Nucleus accumbens (tissue), 56 donors: ENCODE measurements at regions not wholly inside any gene's neighbourhood (a gene's known extent, or its start where the extent isn't known, plus 50 kb on each side); places are given as distances from the start of the nearest gene placed in this dataset.
A peak's percentile ranks its signal among the peaks of the same experiment; 100 is the strongest.

ENCODE experiments used
- DNase-seq, 56 donors: peaks; one replicate each; lab custom pipeline; 2025; lab: John Stamatoyannopoulos, UW

DNA sequence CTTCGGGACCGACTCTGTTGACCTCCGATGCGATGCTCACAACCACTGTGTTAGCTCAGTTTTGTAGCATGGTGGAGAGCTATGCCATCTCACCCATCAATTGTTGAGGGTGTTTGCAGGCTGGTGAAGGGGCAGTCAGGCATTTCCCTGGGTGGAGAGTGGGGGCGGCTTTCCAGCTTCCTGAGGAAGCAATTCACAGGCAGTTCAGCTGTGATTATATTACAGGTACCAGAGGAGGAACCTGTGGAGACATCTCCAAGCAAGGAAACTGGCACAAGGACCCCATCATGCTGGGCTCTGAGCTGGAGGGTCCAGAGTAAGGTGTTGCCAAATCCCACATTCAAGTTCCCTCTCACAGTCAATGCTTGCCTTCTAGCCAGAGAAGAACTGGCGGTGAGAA, 166.0 kb upstream of the ZNF536 start:
- DNase-seq, result no peak

DNA sequence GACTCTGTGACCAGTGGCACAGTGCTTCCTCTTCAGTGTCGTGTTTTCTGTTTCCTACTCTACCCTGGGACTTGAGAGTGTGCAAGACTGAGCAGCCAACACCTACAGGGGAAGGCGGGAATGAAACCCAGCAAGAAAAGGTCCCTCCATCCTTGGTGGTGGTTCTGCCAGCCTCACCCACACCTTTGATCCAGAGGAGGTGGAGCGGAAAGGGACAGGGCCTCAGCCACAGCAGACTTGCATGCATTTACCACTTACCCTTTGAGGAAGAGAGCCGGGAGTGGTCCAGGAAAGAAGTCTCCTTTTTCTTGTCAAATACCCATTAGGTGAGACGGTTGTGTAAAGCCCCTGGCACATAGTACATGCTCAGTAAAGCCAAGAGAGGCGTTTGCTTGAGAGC, 164.8 kb upstream of the ZNF536 start:
- no peak for DNase-seq

DNA sequence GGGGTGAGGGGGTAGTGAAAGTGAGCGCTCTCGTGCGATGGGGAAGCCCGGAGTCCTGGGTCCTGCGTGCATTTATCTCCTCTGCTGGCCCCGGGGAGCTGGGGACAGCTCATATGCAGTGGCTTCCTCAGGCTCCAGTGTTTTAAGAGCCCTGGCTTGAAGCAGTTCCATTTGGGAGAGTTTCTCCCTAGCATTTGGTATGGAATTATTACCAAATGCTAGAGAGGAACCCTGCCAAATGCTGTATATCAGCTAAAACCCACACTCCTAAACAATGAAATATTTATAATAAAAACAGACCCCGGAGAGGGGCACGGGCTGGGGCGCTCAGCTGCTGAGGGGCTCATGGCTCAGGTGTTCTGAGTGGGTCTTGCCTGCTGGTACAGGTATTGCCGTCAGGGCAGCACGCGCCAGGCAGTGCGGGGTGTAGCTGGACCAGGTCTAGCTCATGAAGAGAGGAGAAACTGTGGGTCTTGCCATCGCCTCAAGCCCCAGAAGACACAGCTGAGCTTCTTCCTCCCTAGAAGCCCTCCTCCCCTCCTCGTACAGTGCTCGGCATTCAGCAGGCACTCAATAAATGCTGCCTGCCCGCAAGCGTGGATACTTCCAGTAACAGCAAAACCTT, 163.6 kb upstream of the ZNF536 start:
- DNase-seq, result no peak

DNA sequence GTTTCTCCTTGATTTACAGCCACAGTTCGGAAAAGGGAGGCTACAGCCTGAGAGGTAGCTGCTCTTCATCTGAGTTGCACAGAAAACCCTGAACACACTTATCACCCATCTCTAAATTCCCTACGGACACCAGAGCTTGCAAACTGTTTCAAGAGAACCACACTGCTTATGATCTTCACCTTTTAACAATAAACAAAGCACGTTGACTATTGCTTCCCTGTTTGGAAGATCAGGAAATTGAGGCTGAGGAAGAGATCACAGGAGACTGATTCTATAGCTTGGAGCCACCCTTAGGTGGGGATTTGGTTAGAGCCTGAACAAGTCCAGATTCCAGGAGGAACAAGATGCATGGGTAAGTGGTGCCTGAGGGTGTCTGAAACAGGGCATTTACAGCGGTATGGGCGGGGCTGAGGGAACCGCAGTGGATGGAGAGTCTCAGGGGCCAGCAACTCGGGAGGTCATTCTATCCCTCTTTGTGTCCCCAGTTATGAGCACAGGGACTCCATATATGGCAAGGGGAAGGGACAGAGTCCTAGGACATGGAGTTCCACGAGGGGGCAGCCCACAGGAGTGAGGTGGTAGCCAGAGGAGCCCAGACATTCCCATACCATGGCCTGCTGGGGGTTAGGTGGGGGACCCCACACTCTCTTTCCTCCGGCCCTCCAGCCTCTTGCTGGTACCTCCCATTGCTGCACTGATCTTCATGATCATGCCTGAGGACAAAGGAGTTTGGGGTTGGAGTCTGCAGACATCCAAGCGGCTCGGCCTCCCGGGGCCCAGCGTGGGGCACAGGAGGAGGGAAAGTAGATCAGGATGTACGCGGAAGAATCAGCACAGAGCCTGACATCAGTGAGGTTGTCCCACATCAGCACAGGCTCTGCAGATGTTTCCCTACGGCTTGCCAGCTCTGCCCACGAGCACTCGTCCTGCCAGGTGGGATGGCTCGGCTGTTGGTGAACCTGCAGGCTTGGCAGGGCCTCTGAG, 162.3 kb upstream of the ZNF536 start:
- no peak for DNase-seq

DNA sequence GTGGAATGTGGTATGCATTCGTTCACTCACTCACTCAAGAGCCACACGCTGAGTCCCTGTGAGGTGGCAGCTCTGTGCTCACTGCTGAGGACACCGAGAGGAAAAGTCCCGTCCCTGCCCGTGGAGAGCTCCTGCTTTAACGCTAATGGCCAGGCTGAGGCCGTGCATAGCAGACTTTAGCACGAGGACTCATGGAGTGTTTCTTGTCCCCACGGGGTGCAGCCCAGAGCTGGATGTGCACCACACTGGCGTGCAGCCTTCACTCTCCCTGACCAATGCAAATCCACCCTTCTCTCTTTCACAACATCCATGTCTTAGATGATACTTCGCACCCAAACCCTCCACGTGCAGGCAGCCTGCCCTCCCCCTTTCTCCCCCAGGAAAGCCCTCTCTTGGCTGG, 159.6 kb upstream of the ZNF536 start:
- no peak for DNase-seq

DNA sequence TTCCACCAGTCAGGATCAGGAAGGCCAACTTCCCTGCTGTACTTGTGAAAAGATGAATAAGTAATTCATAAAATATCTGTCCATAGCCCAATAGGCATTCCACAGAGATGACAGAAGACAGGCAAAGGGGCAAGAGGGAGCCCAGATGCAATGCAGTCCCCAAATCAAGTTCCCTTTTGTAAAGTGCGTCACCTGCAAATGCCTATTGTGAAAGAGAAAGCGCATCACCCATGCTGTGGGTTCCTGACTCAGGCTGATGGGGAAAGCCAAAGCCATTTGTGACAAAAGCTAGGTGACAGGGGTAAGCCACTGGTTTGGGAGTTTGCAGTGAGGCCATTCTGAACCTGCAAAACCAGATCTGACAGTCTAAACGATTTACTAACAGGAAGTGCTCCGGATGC, 157.5 kb upstream of the ZNF536 start:
- DNase-seq, result no peak

DNA sequence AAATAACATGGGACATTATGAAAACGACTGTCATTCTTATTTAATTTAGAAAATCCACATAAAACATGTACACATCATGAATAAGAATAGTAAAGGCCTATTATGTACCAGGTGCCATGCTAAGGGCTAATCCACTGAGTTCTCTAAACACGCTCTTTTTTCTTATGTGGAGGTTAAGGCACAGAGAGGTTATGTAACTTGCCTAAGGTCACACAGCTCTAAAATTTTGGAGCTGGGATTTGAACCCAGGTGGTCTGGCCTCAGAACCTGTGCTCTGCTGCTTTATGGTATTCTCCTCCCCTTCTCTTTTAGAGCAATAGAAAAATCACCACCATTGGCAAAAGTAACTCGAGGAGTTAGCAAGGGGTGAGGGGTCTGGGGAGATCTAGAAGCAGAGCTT, 156.9 kb upstream of the ZNF536 start:
- no peak for DNase-seq

DNA sequence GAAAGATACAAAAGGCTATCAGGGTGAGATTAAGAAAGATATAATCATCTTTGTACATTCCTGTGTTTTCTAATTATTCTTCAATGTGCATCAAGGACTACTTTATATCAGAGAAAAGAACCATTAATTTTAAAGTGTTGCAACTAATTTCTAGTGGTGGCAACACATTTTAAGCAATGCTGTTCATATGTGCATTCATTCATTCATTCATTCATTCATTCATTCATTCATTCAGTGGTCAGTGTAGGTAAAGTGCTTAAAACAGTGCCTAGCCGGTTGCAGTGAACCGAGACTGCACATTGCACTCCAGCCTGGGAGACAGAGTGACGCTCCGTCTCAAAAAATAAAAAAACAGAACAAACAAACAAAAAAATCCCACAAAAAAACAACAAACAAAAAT, 155.7 kb upstream of the ZNF536 start:
- no peak for DNase-seq

DNA sequence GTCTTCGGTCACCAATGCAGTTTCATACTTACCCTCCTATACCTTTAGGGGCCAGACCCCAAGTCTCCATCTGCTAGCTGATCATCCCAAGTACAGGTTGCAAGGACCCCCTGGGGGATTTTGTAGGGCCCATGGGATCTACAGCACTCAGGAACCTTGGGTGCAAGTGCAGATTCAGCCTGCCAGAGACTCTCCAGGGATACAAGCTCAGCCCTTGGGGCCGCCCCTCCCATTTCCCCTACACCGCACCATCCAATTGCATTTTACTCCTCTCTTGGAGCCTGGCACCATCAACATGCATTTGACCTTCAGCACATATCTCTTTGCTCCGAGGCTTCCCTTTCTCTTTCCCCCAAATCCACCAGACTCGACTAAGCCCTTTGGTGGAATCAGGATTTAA, 154.7 kb upstream of the ZNF536 start:
- DNase-seq, result no peak

DNA sequence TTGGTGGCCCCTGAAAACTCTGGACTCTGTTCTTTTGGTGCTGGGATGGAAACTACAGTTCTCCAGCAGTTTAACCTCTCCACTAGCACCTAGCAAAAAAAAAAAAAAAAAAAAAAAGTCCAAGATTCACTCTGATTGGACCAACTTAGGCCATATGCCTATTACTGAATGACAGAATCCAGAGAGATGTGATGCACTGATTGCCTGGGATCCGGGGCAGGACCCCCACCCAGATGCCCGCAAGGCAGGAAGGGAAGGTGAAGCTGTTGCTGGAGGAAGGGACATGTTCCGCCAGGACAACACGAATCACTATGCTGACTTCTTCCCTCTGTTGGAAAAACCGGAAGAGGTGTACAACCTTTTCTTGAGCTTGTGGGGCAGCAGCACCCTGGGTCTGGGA, 152.5 kb upstream of the ZNF536 start:
- DNase-seq, result no peak

DNA sequence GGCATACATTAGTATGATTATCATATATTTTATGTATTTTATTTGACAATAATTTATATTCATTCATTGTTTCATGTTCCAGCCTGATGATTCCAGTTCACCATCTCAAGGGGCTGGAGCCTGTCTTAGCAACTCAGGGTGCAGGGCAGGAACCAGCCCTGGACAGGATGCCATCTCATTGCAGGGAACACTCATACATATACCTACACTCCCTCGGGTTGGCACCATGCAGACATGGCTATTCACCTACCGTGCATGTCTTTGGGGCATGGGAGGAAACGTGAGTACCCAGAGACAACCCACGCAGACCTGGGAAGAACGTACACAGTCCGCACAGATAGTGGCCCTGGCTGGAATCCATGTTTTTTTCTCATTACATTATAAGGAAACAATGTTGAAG, 151.0 kb upstream of the ZNF536 start:
- DNase-seq, result no peak

DNA sequence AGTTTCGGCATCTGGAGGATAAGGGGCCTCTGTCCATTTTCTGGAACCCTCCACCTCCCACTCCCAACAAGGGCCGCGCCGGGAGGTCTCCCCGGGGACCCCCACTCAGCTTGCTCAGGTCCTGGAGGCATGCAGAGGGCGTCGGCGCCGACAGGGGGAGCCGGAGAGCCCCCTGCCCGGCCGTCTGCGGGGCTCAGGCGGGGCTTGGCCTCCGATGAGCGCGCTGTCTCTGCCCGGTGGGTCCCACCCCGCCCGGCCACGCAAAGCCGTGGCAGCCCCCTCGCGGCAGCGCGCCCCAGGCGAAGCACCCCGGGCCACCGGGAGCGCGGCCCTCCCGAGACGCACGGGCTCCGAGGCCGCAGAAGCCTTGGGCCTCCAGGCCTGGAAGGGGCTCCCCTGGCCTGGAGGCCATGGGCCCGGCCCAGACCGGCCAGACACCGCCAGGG, 149.7 kb upstream of the ZNF536 start:
- peak in 11 of 56 donors; percentile 10 to 53 (median 24) for DNase-seq

DNA sequence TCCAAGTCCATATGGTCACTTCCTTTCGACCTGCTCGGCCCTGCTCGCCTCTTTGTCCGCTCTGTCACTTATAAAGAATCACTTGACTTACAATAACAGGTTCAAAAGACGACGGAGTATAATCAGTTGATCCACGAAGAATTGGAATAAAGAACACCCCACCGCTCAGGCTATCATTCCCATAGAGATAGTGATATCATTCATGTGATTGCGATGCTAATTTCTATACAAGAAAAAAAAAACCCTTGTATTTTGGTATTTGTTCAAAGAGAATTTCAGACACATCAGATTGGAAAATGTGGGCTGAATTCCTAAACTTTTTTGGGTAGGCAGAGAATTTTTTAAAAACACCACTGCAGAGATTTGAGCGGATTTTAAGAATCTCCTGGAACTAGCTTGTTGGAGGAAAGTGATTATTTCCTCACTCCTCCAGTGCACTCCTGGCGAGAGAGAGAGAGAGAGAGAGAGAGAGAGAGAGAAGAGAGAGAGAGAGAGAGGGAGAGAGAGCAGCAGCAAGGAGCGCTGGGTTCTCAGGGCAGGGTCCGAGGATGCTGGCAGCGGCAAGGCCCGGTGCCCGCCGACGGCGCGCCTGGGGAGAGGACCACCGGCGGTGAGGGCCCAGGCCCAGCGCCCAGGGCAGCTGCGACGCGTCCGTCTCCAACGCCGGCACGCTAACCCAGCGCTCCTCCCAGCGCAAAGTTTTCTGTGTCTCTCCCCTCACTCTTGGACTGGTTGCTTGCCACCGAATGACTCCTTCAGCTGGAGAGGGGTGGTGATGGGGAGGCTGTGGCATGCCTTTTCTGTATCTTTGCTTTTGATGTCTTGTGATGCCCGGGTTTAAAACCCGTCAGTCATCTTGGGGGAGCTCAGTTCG, 149.0 kb upstream of the ZNF536 start:
- DNase-seq, result peak in 13 of 56 donors; percentile 8 to 56 (median 28)

DNA sequence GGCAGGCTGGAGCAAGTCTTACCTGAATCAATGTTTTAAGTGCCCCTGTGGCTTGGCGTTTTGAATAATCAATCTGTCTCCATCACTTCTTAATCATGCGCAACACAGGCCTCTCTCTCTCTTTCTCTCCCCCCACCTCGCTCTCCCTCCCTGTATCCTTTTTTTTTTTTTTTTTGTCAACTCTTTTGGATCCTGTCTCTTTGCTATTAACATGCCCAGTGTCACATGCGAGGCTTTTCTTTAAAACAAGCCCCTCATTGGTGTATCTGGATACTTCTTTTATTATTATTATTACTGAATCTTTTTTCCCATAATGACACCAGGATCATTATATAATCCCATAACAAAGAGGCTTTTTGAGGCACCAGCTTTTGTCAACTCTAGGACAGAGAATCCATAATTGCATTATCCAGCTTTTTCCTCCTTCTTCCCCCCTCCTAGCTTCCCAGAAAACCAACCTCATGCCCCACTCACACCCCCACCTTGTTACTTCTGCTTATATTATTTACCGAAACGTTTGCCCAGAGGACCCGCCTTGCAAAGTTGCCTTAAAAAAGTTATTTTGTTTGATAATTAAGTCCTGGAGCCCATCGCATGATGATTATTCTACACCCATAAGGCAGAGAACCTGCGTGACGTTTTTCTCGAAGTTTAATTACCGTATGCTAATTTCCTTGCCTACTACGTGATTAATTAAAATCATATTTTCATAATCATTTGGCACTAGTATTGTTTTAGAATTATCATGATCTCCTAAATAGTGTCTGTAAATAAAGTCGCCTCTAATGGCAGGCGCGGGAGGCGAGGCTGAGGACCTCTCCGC, 148.1 kb upstream of the ZNF536 start:
- no peak for DNase-seq

DNA sequence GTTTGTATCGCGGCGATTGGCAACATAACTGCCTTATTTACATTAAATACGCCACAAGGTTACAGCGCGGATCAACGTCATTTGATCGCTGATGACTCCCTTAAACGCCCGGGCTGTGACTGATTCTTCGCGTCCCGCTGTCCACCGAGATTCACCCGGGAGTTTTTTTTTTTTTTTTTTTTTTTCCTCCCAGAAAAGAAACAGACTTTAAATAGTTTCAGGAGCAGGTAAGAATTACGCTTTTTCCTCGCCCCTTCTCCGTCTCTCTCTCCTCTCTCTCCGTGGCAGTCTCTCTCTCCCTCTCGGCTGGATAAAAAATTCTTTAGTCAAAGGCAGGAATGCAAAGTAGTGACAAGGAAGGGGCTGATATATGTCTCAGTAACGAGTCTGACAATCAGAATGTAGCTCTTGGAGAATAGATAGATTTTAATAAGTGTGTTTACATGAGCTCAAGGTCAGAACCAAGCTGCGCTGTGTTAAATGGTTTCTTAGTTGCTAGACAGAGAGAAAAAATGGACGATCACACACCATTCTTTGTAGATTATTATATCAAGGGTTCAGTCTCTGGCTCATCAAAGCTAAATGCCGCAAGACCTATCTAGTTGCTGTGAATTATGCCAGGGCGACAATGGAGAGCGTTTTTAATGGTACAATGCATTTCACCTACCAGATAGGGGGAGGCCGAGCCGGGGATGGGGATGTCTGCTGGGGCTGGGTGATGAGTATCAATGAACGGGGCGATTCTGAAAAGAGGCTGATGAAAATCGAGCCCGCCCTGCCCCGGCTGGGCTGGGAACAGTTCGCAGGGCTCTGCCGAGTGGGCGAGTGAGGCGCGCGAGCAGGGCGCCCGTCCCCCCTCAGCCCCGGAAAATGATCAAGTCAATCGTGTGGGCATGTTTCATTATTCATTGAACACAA, 147.2 kb upstream of the ZNF536 start:
- DNase-seq, result peak in 25 of 56 donors; percentile 13 to 59 (median 35)

DNA sequence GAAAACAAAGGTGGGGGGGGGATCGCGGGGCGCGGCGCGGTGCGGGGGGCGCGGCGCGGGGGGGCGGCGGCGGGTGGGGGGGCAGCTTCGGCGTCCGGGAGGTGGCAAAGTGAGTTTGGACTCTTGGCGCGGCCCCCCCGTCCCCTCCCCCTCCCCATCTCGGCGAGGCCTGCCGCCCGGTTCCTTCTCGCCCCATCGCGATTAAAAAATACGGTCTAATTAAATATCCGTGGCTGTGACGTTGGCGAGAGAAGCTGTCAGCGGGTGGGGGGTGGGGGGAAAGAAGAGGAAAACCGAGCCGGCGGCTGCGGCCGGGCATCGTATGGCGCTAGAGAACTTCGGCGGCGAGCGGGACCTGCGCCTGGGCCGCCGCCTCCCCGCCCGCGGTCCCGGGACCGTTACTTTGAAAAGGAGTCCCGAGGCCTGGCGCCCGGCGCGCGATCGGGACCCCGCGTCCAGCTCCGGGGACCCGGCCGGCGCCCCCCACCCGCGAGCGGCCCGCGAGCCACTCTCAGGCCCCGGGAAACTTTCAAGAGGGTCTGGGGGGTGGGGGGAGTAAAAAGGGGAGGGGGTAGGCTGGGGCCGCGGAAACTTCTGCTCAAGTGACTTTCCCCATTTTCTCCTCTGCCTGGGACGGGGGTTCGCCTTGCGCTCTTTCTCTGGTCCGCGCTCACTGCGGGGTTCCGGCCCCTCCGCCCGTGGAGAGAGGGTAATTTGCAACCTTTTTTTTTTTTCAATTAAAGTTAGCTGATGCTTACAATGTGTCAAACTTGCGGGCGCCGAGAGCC, 146.3 kb upstream of the ZNF536 start:
- DNase-seq, result peak in 10 of 56 donors; percentile 11 to 56 (median 31)

DNA sequence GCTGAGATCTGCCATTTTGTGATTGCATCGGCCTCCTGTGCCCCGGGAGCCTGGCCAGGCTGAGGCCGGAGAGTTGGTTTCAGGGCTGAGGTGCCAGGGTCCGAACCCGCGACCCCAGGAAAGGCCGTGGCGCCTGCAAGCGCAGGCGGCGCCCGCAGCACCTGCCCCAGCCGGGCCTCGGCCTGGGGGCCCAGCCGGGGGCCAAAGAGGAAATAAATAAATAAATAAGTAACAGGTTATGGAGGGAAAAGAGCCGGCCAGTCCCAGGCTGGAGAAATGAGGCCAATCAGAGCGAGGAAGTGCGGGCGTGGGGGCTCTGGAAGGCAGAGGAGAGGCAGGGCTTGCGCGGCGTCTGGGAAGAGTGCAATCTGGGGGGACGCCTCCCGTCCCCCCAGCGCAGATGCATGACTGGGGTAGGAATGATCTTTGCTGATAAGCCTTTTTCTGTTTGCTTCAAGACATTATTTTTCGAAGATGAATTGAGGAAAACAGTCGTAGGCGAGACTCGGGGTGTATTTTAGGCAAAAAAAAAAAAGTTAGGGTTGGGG, 145.6 kb upstream of the ZNF536 start:
- peak in 28 of 56 donors; percentile 11 to 72 (median 37) for DNase-seq
